ENCODE measurements at regions not wholly inside any gene's neighbourhood (a gene's known extent, or its start where the extent isn't known, plus 50 kb on each side); places are given as distances from the start of the nearest gene placed in this dataset.
A peak's percentile ranks its signal among the peaks of the same experiment; 100 is the strongest.
"Not testable (repeated sequence)": the region's sequence is repeated elsewhere in the genome, so short reads cannot be mapped to it uniquely, and the experiment has no call there.

- DNase-seq = no peak
Observed at GRCh38 chr12:114823724-114824123, 139.7 kb upstream of the TBX3 start.

GRCh38 chr12:114821570-114821969 is 137.6 kb upstream of the TBX3 start:
- DNase-seq = no peak

- DNase-seq = no peak
Observed at GRCh38 chr12:114820796-114821195, 136.8 kb upstream of the TBX3 start.

- no peak for DNase-seq
Observed at GRCh38 chr12:114817571-114818425, 133.8 kb upstream of the TBX3 start.

- DNase-seq = no peak
Observed at GRCh38 chr12:114815026-114815795, 131.2 kb upstream of the TBX3 start.

- no peak for DNase-seq
Observed at GRCh38 chr12:114812858-114813761, 129.1 kb upstream of the TBX3 start.

- no peak for DNase-seq
Observed at GRCh38 chr12:114812384-114812783, 128.4 kb upstream of the TBX3 start.

GRCh38 chr12:114809097-114809496 is 125.1 kb upstream of the TBX3 start:
- DNase-seq = no peak

- not testable (repeated sequence) for DNase-seq
Observed at GRCh38 chr12:114801381-114801780, 117.4 kb upstream of the TBX3 start.

GRCh38 chr12:114800566-114800965 is 116.6 kb upstream of the TBX3 start:
- not testable (repeated sequence) for DNase-seq

- peak; percentile 1 for DNase-seq
Observed at GRCh38 chr12:114799574-114800487, 115.9 kb upstream of the TBX3 start.

- DNase-seq = no peak
Observed at GRCh38 chr12:114794049-114794558, 110.1 kb upstream of the TBX3 start.

- no peak for DNase-seq
Observed at GRCh38 chr12:114790276-114790675, 106.3 kb upstream of the TBX3 start.

- DNase-seq = no peak
Observed at GRCh38 chr12:114789821-114790220, 105.8 kb upstream of the TBX3 start.

- DNase-seq = no peak
Observed at GRCh38 chr12:114789276-114789675, 105.3 kb upstream of the TBX3 start.

GRCh38 chr12:114784526-114784925 is 100.6 kb upstream of the TBX3 start:
- no peak for DNase-seq

- no peak for DNase-seq
Observed at GRCh38 chr12:114783089-114783618, 99.2 kb upstream of the TBX3 start.

- DNase-seq = no peak
Observed at GRCh38 chr12:114780746-114781399, 96.9 kb upstream of the TBX3 start.

- DNase-seq = no peak
Observed at GRCh38 chr12:114779647-114780046, 95.7 kb upstream of the TBX3 start.

GRCh38 chr12:114779186-114779585 is 95.2 kb upstream of the TBX3 start:
- DNase-seq = no peak
